ENCODE measurements at regions not wholly inside any gene's neighbourhood (a gene's known extent, or its start where the extent isn't known, plus 50 kb on each side); places are given as distances from the start of the nearest gene placed in this dataset.
A peak's percentile ranks its signal among the peaks of the same experiment; 100 is the strongest.

- TF ChIP-seq CTCF (IDR thresholded peaks at IDR 0.05) = no peak
- Histone ChIP-seq H3K9me3 (no peaks in the 10 kb centered on the region), H3K4me1 (ENCODE audit: control insufficient read depth in 1 of 2, insufficient read depth in 1 of 2, low read depth in 1 of 2, low read length in 1 of 2) (no peaks in the 10 kb centered on the region), H3K36me3 (no peaks in the 10 kb centered on the region), H3K4me3 (ENCODE audit: low read depth in 1 of 2, low read length in 1 of 2) (no peak overlapping the region), H3K27me3 (peaks cover 19% of the 10 kb centered on the region), H3K27ac (no peak overlapping the region)
These were observed 132.9 kb upstream of the SERP2 start for GRCh38 chr13:44240611-44241145.

GRCh38 chr13:44241638-44242037, 132.0 kb upstream of the SERP2 start:
- peaks cover 19% of the 10 kb centered on the region for H3K27me3 ChIP-seq
- no peak overlapping the region for H3K27ac ChIP-seq
- TF ChIP-seq CTCF (IDR thresholded peaks at IDR 0.05) = no peak
- no peaks in the 10 kb centered on the region for H3K36me3 ChIP-seq
- H3K9me3 ChIP-seq = no peaks in the 10 kb centered on the region
- H3K4me1 ChIP-seq (ENCODE audit: control insufficient read depth in 1 of 2, insufficient read depth in 1 of 2, low read depth in 1 of 2, low read length in 1 of 2) = no peaks in the 10 kb centered on the region
- H3K4me3 ChIP-seq (ENCODE audit: low read depth in 1 of 2, low read length in 1 of 2) = no peak overlapping the region

- Histone ChIP-seq H3K27ac (no peak overlapping the region), H3K9me3 (no peaks in the 10 kb centered on the region)
These were observed 130.9 kb upstream of the SERP2 start for GRCh38 chr13:44242766-44243165.

GRCh38 chr13:44243198-44243857, 130.3 kb upstream of the SERP2 start:
- H3K9me3 ChIP-seq = no peaks in the 10 kb centered on the region
- TF ChIP-seq CTCF (IDR thresholded peaks at IDR 0.05) = peak; percentile 25
- H3K27ac ChIP-seq = no peak overlapping the region
- H3K4me3 ChIP-seq (ENCODE audit: low read depth in 1 of 2, low read length in 1 of 2) = no peak overlapping the region
- no peaks in the 10 kb centered on the region for H3K36me3 ChIP-seq
- H3K4me1 ChIP-seq (ENCODE audit: control insufficient read depth in 1 of 2, insufficient read depth in 1 of 2, low read depth in 1 of 2, low read length in 1 of 2) = no peaks in the 10 kb centered on the region
- H3K27me3 ChIP-seq = peaks cover 7% of the 10 kb centered on the region

More at GRCh38 chr13:44242766-44243165, 130.9 kb upstream of the SERP2 start:
- Histone ChIP-seq H3K4me1 (ENCODE audit: control insufficient read depth in 1 of 2, insufficient read depth in 1 of 2, low read depth in 1 of 2, low read length in 1 of 2) (no peaks in the 10 kb centered on the region), H3K4me3 (ENCODE audit: low read depth in 1 of 2, low read length in 1 of 2) (no peak overlapping the region), H3K36me3 (no peaks in the 10 kb centered on the region), H3K27me3 (peaks cover 12% of the 10 kb centered on the region)
- no peak for TF ChIP-seq CTCF (IDR thresholded peaks at IDR 0.05)

GRCh38 chr13:44244288-44244687, 129.3 kb upstream of the SERP2 start:
- no peak overlapping the region for H3K27ac ChIP-seq
- no peaks in the 10 kb centered on the region for H3K4me1 ChIP-seq (ENCODE audit: control insufficient read depth in 1 of 2, insufficient read depth in 1 of 2, low read depth in 1 of 2, low read length in 1 of 2)
- H3K4me3 ChIP-seq (ENCODE audit: low read depth in 1 of 2, low read length in 1 of 2) = no peak overlapping the region
- H3K36me3 ChIP-seq = no peaks in the 10 kb centered on the region
- H3K27me3 ChIP-seq = no peaks in the 10 kb centered on the region
- TF ChIP-seq CTCF (IDR thresholded peaks at IDR 0.05) = no peak
- no peaks in the 10 kb centered on the region for H3K9me3 ChIP-seq

Measured in neutrophil (primary cell).